OCI-LY1 (cell line): ENCODE measurements at regions not wholly inside any gene's neighbourhood (a gene's known extent, or its start where the extent isn't known, plus 50 kb on each side); places are given as distances from the start of the nearest gene placed in this dataset.

Source experiments
- H2AFZ ChIP-seq: fragments of 200-600 bp; sonication (generic), shearing (Covaris generic); 2 replicates; pipeline ENCODE4 v1.6.0; 2014; ENCODE audit warnings: antibody characterized with exemption, mild to moderate bottlenecking, low read length
- H3F3A ChIP-seq: fragments of 200-600 bp; sonication (generic), shearing (Covaris generic); 2 replicates; pipeline ENCODE4 v1.6.0; 2014; ENCODE audit warnings: mild to moderate bottlenecking, antibody characterized with exemption, low read length, moderate library complexity; ENCODE audit not compliant: insufficient read depth
- H3K27ac ChIP-seq: fragments of 200-600 bp; sonication (generic); 2 replicates; pipeline ENCODE4 v1.5.1; 2014; ENCODE audit warnings: low read length, mixed run types, mild to moderate bottlenecking, low read depth; ENCODE audit not compliant: poor library complexity, severe bottlenecking
- H3K27me3 ChIP-seq: fragments of 200-600 bp; sonication (generic); 2 replicates; pipeline ENCODE4 v1.6.0; 2014; ENCODE audit warnings: antibody characterized with exemption, mild to moderate bottlenecking, low read length, moderate library complexity; ENCODE audit not compliant: insufficient read depth
- H3K36me3 ChIP-seq: fragments of 200-600 bp; sonication (generic); 2 replicates; pipeline ENCODE4 v1.6.1; 2014; ENCODE audit warnings: mild to moderate bottlenecking, antibody characterized with exemption, low read length, moderate library complexity, mixed read lengths; ENCODE audit not compliant: insufficient read depth
- H3K4me1 ChIP-seq: fragments of 200-600 bp; sonication (generic); 2 replicates; pipeline ENCODE4 v1.5.1; 2014; ENCODE audit warnings: mild to moderate bottlenecking, low read length, moderate library complexity; ENCODE audit not compliant: insufficient read depth, severe bottlenecking
- H3K4me2 ChIP-seq: fragments of 200-600 bp; sonication (generic), shearing (Covaris generic); 2 replicates; pipeline ENCODE4 v1.6.1; 2014; ENCODE audit warnings: low read length
- H3K4me3 ChIP-seq: fragments of 200-600 bp; sonication (generic); 2 replicates; pipeline ENCODE4 v1.5.1; 2014; ENCODE audit warnings: low read length, low read depth, mild to moderate bottlenecking, mixed read lengths; ENCODE audit not compliant: poor library complexity, severe bottlenecking
- H3K79me2 ChIP-seq: fragments of 200-600 bp; shearing (Covaris generic); 2 replicates; pipeline ENCODE4 v1.6.1; 2016; ENCODE audit warnings: mixed run types, low read length, mixed read lengths; ENCODE audit not compliant: insufficient read depth
- H3K9ac ChIP-seq: fragments of 200-600 bp; sonication (generic), shearing (Covaris generic); 2 replicates; pipeline ENCODE4 v1.6.1; 2014; ENCODE audit warnings: mild to moderate bottlenecking, low read length, mixed read lengths
- H3K9me2 ChIP-seq: fragments of 200-600 bp; sonication (generic), shearing (Covaris generic); 2 replicates; pipeline ENCODE4 v1.6.1; 2014; ENCODE audit warnings: low read depth, mild to moderate bottlenecking, low read length, mixed read lengths
- H3K9me3 ChIP-seq: fragments of 200-600 bp; shearing (Covaris generic); 2 replicates; pipeline ENCODE4 v1.6.1; 2014; ENCODE audit warnings: low read length, mixed read lengths
- H4K20me1 ChIP-seq: fragments of 200-600 bp; sonication (generic), shearing (Covaris generic); 2 replicates; pipeline ENCODE4 v1.6.0; 2016; ENCODE audit warnings: mild to moderate bottlenecking, low read length; ENCODE audit not compliant: insufficient read depth
- CTCF ChIP-seq: fragments of 200-600 bp; sonication (generic), shearing (Covaris generic); IDR thresholded peaks from 2 replicates; pipeline ENCODE4 v1.5.1; 2017; ENCODE audit warnings: mild to moderate bottlenecking, antibody characterized with exemption, low read length, moderate library complexity, mixed read lengths
- EZH2 ChIP-seq: fragments of 200-600 bp; sonication (generic), shearing (Covaris generic); IDR thresholded peaks from 2 replicates; pipeline ENCODE4 v1.8.0; 2017; ENCODE audit warnings: borderline replicate concordance, mixed run types, mild to moderate bottlenecking, antibody characterized with exemption, low read length, moderate library complexity, mixed read lengths

GRCh38 chr1:37244083-37244480 lies 209.8 kb upstream of the GRIK3 start:
- no peaks in the 10 kb centered on the region for H3K4me1 ChIP-seq
- no peaks in the 10 kb centered on the region for H3K36me3 ChIP-seq
- no peak overlapping the region for H3K4me2 ChIP-seq
- no peaks in the 10 kb centered on the region for H3K9me2 ChIP-seq
- no peak overlapping the region for H3K9ac ChIP-seq
- H3F3A ChIP-seq: no peaks in the 10 kb centered on the region
- no peaks in the 10 kb centered on the region for H3K79me2 ChIP-seq
- no peak overlapping the region for H2AFZ ChIP-seq
- H3K27me3 ChIP-seq: 0 out of 2 replicates have a peak, but pooled peaks cover 5% of the 10 kb centered on the region
- no peak overlapping the region for H3K27ac ChIP-seq
- TF ChIP-seq CTCF (no peak), EZH2 (no peak)
- H3K9me3 ChIP-seq: no peaks in the 10 kb centered on the region
- H4K20me1 ChIP-seq: no peaks in the 10 kb centered on the region
- H3K4me3 ChIP-seq: no peak overlapping the region

GRCh38 chr1:37244815-37245214 lies 210.5 kb upstream of the GRIK3 start:
- no peaks in the 10 kb centered on the region for H4K20me1 ChIP-seq
- no peak overlapping the region for H3K27ac ChIP-seq
- no peak overlapping the region for H3K9ac ChIP-seq
- H3K27me3 ChIP-seq: 0 out of 2 replicates have a peak, but pooled peaks cover 5% of the 10 kb centered on the region
- no peaks in the 10 kb centered on the region for H3K36me3 ChIP-seq
- no peaks in the 10 kb centered on the region for H3K9me2 ChIP-seq
- H2AFZ ChIP-seq: no peak overlapping the region
- TF ChIP-seq CTCF (no peak), EZH2 (no peak)
- no peak overlapping the region for H3K4me3 ChIP-seq
- H3K4me1 ChIP-seq: no peaks in the 10 kb centered on the region
- no peaks in the 10 kb centered on the region for H3K9me3 ChIP-seq
- no peaks in the 10 kb centered on the region for H3F3A ChIP-seq
- no peak overlapping the region for H3K4me2 ChIP-seq
- H3K79me2 ChIP-seq: no peaks in the 10 kb centered on the region

GRCh38 chr1:37246631-37247030 lies 212.3 kb upstream of the GRIK3 start:
- H3K27me3 ChIP-seq: 0 out of 2 replicates have a peak, but pooled peaks cover 5% of the 10 kb centered on the region
- H3K4me1 ChIP-seq: no peaks in the 10 kb centered on the region
- H3K4me3 ChIP-seq: no peak overlapping the region
- H4K20me1 ChIP-seq: no peaks in the 10 kb centered on the region
- no peaks in the 10 kb centered on the region for H3F3A ChIP-seq
- H3K9me2 ChIP-seq: no peaks in the 10 kb centered on the region
- H3K27ac ChIP-seq: no peak overlapping the region
- H3K79me2 ChIP-seq: no peaks in the 10 kb centered on the region
- no peak overlapping the region for H3K4me2 ChIP-seq
- TF ChIP-seq EZH2: no peak
- H2AFZ ChIP-seq: no peak overlapping the region
- H3K9ac ChIP-seq: no peak overlapping the region
- H3K36me3 ChIP-seq: no peaks in the 10 kb centered on the region
- H3K9me3 ChIP-seq: no peaks in the 10 kb centered on the region

GRCh38 chr1:37250371-37250770 lies 216.1 kb upstream of the GRIK3 start:
- no peaks in the 10 kb centered on the region for H3K9me2 ChIP-seq
- TF ChIP-seq CTCF (no peak), EZH2 (no peak)
- no peak overlapping the region for H3K9ac ChIP-seq
- H4K20me1 ChIP-seq: no peaks in the 10 kb centered on the region
- H3K36me3 ChIP-seq: no peaks in the 10 kb centered on the region
- no peak overlapping the region for H3K4me2 ChIP-seq
- H3K27ac ChIP-seq: no peak overlapping the region
- no peak overlapping the region for H2AFZ ChIP-seq
- H3K9me3 ChIP-seq: no peaks in the 10 kb centered on the region
- no peak overlapping the region for H3K4me3 ChIP-seq
- no peaks in the 10 kb centered on the region for H3F3A ChIP-seq
- H3K27me3 ChIP-seq: no peaks in the 10 kb centered on the region
- H3K4me1 ChIP-seq: no peaks in the 10 kb centered on the region
- no peaks in the 10 kb centered on the region for H3K79me2 ChIP-seq
